GM21515 (cell line): ENCODE measurements at regions not wholly inside any gene's neighbourhood (a gene's known extent, or its start where the extent isn't known, plus 50 kb on each side); places are given as distances from the start of the nearest gene placed in this dataset.

Source experiments
- ATAC-seq: cut with Tn5 transposase; IDR thresholded peaks from one replicate; pipeline ENCODE4 v1.9.1; 2021; ENCODE audit not compliant: unreplicated experiment

DNA sequence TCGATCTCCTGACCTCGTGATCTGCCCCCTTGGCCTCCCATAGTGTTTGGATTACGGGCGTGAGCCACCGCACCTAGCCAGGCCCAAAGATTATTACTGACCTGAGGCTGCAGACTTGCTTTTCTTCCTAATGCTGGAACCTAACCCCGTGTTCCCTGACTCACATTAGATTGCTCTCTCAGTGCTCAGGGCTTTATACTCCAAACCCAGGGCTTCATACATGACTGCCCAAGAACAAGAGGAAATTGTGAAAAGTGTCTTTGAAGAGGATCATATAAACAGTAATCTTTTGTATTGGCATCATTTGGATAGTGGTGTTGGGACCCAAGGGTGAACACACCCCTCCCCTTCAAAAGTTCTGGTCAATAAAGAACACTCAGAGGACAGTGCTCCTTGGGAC, 233.3 kb upstream of the TAS2R1 start:
- no peak for ATAC-seq

DNA sequence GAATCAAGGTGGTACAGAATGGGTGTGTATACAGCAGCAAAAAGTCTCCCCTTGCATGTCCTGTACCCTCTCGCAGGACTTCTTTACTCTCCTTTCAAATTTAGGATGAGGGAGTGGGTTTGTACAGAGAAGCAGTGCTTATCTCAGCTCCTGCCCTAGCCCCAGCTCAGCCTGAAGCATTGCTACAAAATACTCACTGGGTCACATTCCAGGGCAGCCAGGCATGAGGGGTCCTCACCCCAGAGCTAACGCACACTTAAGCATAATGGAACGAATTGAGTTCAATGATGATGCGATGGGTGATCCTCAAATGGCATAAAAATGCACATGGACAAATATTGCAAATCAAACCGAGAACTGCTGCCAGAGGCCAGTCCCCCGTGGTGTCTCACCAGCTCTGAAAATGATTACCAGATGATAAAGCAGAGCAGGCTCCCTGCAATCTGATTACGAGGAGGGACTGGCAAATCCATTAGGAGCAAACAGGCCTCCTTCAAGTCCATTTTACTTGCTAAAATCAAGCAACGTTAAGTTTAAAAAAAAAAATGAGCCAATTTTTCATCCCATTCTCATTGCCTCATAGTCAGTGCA, 231.6 kb upstream of the TAS2R1 start:
- ATAC-seq = no peak

DNA sequence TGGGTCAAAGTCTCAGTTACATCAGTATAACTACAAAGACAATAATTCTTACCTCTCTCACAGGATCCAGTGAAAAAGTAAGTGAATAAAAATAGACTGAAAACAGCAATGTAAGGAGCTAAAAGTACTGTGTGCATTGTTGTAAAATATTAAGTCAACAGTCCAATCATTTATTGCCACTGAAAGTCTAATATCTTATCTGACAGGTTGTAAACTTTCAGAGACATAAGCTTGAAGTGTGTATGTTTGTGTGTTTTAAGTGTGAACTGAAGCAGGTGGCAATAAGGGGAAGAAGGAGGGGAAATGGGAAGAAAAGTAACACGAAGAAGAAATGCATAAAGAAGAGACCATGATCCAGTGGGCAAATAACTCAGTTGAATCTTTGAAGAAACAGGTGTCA, 229.7 kb upstream of the TAS2R1 start:
- ATAC-seq = no peak

DNA sequence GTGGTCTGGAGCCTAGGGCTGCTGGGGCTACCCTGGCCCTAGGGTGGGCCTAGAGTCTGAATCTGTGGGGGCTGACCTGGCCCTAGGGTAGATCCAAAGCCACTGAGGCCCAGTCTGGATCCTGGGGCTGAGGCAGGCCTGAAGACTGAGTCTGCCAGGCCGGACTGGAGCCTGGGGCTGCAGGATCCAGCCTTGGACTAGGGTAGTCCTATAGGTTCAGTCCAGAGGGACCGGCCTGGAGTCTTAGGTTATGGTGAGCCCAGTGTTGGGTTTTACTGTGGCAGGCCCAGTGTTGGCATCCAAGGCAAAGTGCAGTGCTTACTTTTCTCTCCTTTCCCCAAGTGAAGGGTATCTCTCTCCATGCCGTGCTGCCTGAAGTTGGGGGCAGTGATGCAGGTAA, 227.9 kb upstream of the TAS2R1 start:
- ATAC-seq = no peak

DNA sequence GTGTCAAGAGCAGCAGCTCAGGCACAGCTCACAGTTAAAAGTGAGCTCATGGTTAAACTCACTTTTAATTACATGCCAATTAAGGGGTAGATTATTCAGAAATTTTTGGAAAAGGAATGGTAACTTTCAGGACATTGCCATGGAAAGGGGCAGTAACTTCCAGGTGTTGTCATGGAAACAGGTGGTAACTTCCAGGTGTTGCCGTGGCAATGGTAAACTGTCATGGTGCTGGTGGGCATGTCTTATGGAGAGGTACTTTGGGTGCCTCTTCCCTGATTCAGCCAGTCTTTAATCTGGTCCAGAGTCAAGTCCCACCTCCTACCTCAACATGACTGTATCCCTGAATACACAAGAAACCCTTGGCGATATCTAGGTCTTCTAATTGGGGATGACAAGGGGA, 223.2 kb upstream of the TAS2R1 start:
- ATAC-seq = no peak

DNA sequence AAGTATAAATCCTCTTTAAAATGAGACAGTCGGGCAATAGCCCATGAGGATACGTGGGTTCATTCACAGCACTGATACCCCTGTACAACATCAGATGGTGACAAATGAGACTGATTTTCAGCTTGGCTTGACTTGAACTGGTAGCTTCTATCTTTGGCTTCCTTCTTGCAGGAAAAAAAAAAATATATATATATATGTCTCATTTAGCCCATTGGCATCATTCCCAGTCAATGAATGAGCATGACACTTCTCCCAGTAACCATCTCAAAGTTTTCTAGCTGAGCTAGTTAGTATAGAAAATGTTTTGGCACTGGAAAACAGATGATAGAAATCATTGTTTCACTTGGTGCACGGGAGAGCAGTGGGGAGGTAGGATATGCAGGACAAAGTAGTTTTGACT, 222.5 kb upstream of the TAS2R1 start:
- ATAC-seq = no peak

DNA sequence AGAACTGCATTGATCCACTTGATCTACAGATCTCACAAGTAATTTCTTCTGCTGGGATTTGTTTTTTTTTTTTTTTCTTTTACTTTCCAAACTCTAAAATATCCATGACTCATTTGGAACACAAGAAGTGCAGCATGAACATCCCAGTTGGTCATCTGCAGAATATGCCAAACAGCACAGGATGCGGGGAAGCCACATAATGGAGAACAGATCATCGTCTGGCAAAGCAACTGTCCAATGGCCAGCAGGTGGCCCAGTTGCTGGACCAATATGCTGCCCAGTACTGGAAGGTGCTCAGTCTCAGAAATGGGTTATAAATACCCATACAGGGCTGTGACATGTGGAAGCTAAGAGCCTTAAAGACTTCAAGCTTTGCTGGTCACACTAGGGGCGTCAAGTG, 221.3 kb upstream of the TAS2R1 start:
- ATAC-seq = no peak

DNA sequence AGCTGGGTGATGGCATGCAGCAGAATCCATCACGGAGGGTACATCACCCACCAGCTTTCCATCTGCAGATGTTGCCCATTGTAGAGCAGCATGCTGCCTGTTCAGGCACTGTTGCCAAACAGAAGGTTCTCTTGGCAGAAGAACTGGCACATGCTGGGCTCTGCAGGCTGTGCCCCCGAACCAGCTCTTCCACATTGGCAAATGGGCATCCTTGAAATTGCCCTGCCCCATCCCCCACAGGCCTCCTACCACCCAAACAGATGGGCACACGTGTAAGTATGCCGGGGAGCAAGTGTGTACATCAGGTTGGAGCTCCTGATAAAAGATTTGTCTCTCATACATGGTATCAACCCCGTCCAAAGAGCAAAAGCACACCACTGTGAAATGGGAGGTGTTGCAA, 220.3 kb upstream of the TAS2R1 start:
- ATAC-seq = no peak

DNA sequence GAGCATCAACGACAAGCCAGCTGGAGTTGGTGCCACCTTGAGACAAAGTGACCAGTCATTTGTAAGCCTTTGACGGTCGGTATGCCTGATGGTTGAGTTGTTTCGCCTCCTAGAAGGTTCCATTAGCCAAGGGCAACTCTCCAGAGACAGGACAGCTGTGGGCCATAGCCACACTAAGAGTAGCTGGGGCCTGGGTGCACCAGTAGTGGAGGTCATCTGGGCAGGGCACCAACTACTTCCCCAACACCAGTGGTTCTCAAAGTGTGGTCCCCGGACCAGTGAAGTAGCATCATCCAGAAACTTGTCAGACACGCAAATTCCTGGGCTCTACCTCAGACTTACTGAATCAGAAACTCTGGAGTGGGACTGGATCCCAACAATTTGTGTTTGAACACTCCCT, 217.5 kb upstream of the TAS2R1 start:
- no peak for ATAC-seq

DNA sequence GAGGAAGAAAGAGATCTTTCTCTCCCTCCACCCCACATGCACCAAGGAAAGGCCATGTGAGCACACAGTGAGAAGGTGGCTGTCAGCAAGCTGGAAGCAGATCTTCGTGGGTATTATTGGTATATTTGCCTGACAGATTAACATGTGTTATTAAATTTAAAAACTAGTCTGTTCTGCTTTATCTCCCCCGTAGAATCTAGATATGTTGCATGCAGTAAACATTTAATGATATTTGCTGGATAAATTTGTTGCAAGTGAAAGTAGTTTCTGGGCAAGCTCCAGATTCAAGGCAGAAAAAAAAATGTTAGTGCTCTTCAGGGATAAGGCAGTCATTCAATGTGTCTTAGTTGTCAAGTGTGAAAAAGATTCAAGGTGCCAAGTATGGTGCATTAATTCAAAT, 215.0 kb upstream of the TAS2R1 start:
- ATAC-seq = no peak

DNA sequence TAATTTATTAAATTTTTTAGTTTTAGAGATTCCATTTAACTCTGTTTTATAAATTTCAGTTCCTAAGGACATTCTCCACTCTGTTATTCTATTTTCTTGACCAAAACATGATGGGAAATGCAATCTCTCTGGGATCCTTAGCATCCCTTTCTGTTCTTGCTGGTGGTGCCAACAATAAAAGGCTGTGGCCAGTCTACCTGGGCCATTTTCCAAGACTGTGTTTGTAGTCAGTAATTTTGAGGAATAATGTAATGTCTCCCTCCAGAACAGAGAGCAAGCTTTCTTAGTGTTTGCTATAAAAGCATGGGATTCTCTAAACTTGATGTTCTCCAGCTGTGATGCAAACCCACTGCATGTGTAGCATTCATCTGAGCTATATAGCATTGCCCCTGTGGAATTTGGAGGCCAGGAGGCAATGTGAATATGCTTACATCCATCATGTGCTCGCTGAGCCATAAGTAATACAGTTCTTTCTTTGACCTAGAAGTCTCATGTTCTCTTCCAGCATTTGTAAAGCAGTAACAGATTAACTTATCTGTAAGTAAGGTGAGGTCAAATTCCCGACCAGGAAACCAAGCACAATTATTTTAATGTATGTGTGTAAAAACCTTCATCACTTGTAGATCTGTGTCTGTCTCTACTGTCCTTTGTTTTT, 211.5 kb upstream of the TAS2R1 start:
- ATAC-seq = no peak

DNA sequence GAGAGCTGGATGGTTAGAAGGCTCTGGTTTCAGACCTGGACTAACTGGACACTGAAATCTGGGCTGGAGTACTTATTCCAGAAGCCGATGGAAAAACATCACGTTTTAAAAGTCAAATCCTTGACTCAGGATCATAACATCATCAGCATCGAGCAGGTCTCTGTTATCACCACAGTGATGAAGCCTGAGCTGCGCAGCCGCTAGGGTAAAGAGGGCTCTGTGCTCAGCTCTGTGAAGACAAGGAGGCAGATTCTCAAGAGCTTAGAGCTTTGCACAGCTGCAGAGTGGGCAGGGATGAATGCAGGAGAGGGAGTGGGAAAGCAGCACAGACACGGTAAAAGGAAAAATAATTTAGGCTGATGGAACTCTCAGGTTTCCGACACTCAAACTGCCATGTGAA, 208.8 kb upstream of the TAS2R1 start:
- ATAC-seq = no peak

DNA sequence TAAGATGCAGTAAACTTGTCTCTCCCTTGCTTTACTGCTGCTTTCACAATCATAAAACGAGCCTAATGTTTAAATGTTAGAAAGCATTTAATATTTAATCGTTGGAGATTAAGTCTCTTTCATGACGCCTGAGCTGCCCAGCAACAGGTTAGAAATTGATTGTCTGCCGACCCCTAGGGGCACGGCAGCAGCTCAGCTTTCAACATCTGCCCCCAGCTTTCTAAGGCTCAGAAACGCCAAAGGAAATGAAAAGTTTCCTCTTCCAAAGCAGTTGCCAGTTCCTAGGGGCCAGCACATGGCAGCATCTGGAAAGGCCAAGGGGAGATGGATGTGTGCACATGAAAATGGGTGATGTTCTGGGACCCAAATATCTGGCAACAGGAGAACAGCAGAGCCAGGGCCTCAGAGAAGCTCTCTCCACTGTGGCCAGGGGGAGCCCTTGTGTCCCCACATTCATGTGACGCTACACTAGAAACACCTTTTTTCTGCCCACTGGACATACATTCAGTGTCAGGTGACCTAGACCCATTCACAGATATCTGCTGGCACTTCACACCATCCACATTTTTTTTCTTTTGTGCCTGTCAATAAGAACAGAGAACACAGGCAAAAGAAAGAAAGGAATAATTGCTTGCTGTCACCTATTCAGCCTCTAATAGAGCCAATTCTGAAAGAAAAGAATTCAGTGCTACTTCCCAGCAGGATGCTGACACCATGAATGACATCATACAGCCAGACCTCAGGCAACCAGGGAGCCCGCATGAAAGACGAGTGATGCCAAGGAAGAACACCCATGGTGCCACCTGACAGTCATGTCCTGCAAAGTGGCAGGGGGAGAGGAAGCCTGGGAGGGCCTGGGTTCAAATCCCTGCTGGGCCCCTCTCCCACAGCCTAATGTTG, 205.0 kb upstream of the TAS2R1 start:
- ATAC-seq = no peak

DNA sequence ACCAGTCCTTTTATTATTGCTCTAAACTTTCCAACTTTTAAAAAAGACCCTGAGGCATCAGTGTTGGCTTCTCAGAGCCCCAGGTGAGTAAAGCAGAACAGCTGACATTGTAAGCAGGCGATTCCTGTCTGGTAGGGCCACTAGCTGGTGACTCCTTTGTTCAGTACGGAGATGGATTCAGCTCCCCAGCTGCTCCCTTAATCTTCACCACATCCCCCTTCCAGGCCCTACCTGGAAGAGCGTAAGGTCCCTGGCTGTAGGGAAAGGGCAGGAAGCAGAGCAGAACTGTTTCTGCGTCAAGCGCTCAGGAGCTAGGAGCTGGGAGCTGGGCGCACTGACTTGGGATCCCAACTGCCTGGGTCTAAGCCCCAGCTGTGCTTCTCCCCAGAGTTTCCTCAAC, 203.7 kb upstream of the TAS2R1 start:
- no peak for ATAC-seq

DNA sequence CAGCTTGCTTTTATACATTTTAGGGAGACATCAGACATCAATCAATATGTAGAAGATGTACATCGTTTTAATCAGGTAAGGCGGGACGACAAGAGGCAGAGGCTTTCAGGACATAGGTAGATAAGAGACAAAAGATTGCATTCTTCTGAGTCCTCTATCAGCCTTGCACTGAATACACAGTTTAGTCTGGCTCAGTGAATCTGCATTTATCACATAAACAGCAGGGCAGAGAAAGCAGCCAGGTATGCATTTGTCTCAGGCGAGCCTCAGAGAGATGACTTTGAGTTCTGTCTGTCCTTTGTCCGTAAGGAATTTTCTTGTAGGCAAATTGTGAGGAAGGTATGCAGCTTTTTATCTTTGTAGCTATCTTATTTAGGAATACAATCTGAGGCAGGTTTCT, 202.8 kb upstream of the TAS2R1 start:
- no peak for ATAC-seq

DNA sequence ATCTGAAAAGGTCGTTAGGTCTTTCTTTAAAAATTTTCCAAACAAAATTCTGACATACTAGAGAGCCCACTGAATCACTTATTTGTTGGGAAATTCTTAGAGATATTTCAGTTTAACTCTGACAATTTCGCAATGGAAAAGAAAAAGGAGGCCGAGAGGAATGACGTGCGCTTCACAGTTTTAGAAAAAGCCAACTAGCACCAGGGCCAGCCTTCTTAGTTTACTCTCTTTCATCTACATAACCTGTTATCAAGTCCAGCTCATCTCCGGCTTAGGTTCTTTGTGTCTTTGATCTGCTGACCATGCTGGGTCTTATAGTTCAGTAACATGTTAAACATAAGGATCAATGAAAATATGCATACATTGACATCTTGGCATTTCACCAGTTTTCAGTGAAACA, 201.7 kb upstream of the TAS2R1 start:
- no peak for ATAC-seq

DNA sequence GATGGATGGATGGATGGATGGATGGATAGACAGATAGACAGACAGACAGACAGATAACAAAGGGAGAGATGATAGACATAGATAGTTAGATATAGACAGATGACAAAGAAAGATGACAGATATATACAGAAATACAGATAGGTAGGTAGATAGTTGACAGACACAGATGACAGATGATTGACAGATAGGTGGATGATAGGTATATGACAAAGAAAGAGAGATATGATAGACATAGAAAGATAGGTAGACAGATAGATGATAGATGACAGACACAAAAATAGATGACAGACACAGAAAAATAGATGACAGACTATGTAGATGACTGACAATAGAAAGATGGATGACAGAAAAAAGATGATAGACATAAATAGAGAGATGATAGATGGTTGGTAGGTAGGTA, 200.0 kb upstream of the TAS2R1 start:
- no peak for ATAC-seq

DNA sequence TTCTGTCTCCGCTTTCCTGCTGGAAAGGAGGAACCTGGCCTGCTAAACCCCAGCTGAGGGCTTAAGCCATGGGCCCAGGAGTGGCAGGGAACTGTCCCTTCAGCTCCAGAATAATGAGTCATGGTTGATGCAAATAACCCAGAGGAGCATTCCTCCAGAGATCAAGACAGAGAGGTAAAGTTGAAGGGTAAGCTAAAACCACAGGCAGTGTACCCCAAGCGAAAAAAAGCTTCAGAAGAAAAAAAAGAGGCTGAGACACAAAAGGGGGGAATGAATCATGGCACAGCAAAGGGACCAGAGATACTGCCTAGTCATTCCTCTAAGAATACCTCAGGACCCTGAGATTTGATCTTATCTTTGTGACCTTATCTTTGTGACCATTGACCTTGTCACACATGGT, 199.5 kb upstream of the TAS2R1 start:
- no peak for ATAC-seq

DNA sequence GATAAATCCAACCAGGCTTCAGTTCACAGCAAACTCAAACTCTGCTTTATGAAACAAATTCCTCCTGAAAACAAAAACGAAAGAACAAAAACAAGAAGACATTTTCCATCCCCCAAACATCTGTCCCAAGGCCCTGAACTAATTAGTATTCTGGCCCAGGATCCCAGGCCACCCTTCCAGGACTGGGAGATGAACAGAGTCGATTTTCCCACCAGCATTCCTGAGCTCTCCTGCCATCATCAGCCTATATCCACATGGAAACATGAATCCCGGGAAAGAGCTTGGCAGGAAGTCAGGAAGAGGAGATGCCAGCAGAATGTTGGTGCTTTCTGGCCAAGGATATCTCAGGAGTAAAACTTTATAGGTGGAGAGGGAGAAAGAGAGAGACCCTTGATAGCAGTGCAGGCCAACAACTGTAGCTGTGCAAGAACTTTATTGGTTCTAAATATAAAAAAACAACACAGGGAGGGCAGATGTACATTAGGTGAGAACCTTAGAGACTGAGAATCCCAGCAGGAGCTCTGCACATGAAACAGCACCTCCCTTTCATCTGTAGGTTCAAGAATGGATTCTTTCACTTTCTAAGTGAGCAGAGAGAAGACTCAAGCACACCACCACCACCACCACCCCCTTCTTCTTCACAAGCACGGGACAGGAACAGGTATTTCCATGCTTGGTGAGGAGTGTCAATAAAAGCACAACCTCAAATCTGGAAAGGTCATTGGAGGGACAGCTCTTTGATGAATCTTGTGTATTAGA, 190.7 kb upstream of the TAS2R1 start:
- no peak for ATAC-seq

DNA sequence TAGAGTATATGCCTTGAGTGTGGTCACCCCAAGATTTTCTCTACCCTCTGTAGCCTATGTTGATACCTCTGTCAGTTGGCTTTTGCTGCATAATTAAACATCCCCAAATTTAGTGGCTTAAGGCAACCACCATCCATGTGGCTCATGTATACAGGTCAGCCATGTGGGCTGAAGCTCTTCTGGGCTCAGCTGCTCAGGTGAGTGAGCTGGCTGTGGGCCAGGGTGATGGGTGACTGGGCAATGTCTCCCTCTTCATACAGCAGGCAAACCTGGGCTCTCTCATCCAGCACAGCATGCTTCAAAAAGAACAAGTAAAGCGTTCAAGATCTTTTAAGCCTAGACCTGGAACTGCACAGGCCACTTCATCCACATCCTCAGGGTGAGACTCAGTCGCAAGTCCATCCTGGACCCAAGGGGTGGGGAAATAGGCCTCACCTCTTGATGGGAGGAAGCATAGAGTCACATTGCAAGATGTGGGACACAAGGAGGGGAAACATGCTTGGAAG, 188.2 kb upstream of the TAS2R1 start:
- ATAC-seq = no peak

DNA sequence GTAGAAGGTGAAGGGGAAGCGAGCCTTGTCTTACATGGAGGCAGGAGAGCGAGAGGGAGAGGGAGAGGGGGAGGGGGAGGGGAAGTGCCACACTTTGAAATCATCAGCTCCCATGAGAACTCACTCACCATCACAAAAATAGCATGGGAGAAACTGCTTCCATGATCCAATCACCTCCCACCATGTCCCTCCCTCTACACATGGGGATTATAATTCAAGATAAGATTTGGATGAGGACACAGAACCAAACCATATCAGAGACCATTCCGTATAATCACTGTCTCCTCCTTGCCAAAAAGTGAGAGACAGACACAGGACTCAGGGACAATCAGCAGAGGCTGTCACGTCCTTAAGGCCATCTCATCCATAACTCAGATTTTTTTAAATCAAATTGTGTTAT, 187.7 kb upstream of the TAS2R1 start:
- ATAC-seq = no peak
